HG03135 (cell line): ENCODE measurements at regions not wholly inside any gene's neighbourhood (a gene's known extent, or its start where the extent isn't known, plus 50 kb on each side); places are given as distances from the start of the nearest gene placed in this dataset.
"Not testable (repeated sequence)": the region's sequence is repeated elsewhere in the genome, so short reads cannot be mapped to it uniquely, and the experiment has no call there.

Experiments
- ATAC-seq: cut with Tn5 transposase; IDR thresholded peaks from one replicate; pipeline ENCODE4 v1.9.1; 2021; ENCODE audit warnings: mild to moderate bottlenecking, moderate library complexity; ENCODE audit not compliant: unreplicated experiment

GRCh38 chr10:21366108-21366507 lies 159.4 kb downstream of the SKIDA1 start:
- ATAC-seq, result not testable (repeated sequence)

- no peak for ATAC-seq
Observed at GRCh38 chr10:21364196-21365114, 161.0 kb downstream of the SKIDA1 start.

- ATAC-seq, result no peak
Observed at GRCh38 chr10:21363731-21364104, 161.8 kb downstream of the SKIDA1 start.

- ATAC-seq, result no peak
Observed at GRCh38 chr10:21363092-21363730, 162.3 kb downstream of the SKIDA1 start.

GRCh38 chr10:21359202-21359601 lies 166.3 kb downstream of the SKIDA1 start:
- ATAC-seq, result no peak

GRCh38 chr10:21355591-21356011 lies 169.9 kb downstream of the SKIDA1 start:
- no peak for ATAC-seq

- ATAC-seq, result peak; percentile 69
Observed at GRCh38 chr10:21352886-21353285, 172.6 kb downstream of the SKIDA1 start.

- ATAC-seq, result not testable (repeated sequence)
Observed at GRCh38 chr10:21351594-21351993, 173.9 kb downstream of the SKIDA1 start.

- no peak for ATAC-seq
Observed at GRCh38 chr10:21349912-21350286, 175.6 kb downstream of the SKIDA1 start.

- ATAC-seq, result no peak
Observed at GRCh38 chr10:21347785-21348170, 177.7 kb downstream of the SKIDA1 start.

GRCh38 chr10:21347043-21347784 lies 178.3 kb downstream of the SKIDA1 start:
- ATAC-seq, result no peak

GRCh38 chr10:21343087-21343486 lies 182.4 kb downstream of the SKIDA1 start:
- no peak for ATAC-seq

GRCh38 chr10:21342499-21342898 lies 183.0 kb downstream of the SKIDA1 start:
- ATAC-seq, result not testable (repeated sequence)

- no peak for ATAC-seq
Observed at GRCh38 chr10:21340331-21340730, 185.2 kb downstream of the SKIDA1 start.

GRCh38 chr10:21337171-21337792 lies 188.2 kb downstream of the SKIDA1 start:
- ATAC-seq, result no peak

GRCh38 chr10:21336476-21337170 lies 188.9 kb downstream of the SKIDA1 start:
- no peak for ATAC-seq

- no peak for ATAC-seq
Observed at GRCh38 chr10:21334891-21335696, 190.4 kb downstream of the SKIDA1 start.

- ATAC-seq, result no peak
Observed at GRCh38 chr10:21330628-21331020, 194.9 kb downstream of the SKIDA1 start.

GRCh38 chr10:21329995-21330627 lies 195.4 kb downstream of the SKIDA1 start:
- no peak for ATAC-seq
